ENCODE measurements at regions not wholly inside any gene's neighbourhood (a gene's known extent, or its start where the extent isn't known, plus 50 kb on each side); places are given as distances from the start of the nearest gene placed in this dataset.
A peak's percentile ranks its signal among the peaks of the same experiment; 100 is the strongest.

- TF ChIP-seq CTCF (IDR thresholded peaks at IDR 0.05): no peak
- H3K4me1 ChIP-seq: peaks cover 13% of the 10 kb centered on the region
These were observed 76.8 kb upstream of the ANKH start for GRCh38 chr5:14948383-14948782.

GRCh38 chr5:14946815-14947620 is 75.4 kb upstream of the ANKH start:
- no peaks in the 10 kb centered on the region for H3K27me3 ChIP-seq (ENCODE audit: control insufficient read depth, insufficient read depth, low read length)
- no peak overlapping the region for H3K4me2 ChIP-seq (ENCODE audit: low read length)
- H3K4me3 ChIP-seq (ENCODE audit: low read depth, low read length): no peak overlapping the region
- H3K9me3 ChIP-seq (ENCODE audit: control insufficient read depth, low read length): no peaks in the 10 kb centered on the region
- peak; percentile 65 for TF ChIP-seq CTCF (IDR thresholded peaks at IDR 0.05)
- H3K79me2 ChIP-seq: no peaks in the 10 kb centered on the region
- no peaks in the 10 kb centered on the region for H3K36me3 ChIP-seq (ENCODE audit: control insufficient read depth, insufficient read depth, low read length)
- peaks cover 13% of the 10 kb centered on the region for H3K4me1 ChIP-seq
- no peak overlapping the region for H3K27ac ChIP-seq
- H2AFZ ChIP-seq: peak overlapping the region; percentile 62
- H3K9ac ChIP-seq: no peak overlapping the region

More at GRCh38 chr5:14948383-14948782, 76.8 kb upstream of the ANKH start:
- no peak overlapping the region for H2AFZ ChIP-seq
- H3K36me3 ChIP-seq (ENCODE audit: control insufficient read depth, insufficient read depth, low read length): no peaks in the 10 kb centered on the region
- H3K79me2 ChIP-seq: no peaks in the 10 kb centered on the region
- no peak overlapping the region for H3K4me3 ChIP-seq (ENCODE audit: low read depth, low read length)
- no peak overlapping the region for H3K4me2 ChIP-seq (ENCODE audit: low read length)
- H3K9me3 ChIP-seq (ENCODE audit: control insufficient read depth, low read length): no peaks in the 10 kb centered on the region
- no peak overlapping the region for H3K27ac ChIP-seq
- H3K9ac ChIP-seq: no peak overlapping the region
- H3K27me3 ChIP-seq (ENCODE audit: control insufficient read depth, insufficient read depth, low read length): no peaks in the 10 kb centered on the region

GRCh38 chr5:14945450-14945849 is 73.9 kb upstream of the ANKH start:
- Histone ChIP-seq H3K9me3 (ENCODE audit: control insufficient read depth, low read length) (no peaks in the 10 kb centered on the region), H3K4me2 (ENCODE audit: low read length) (no peak overlapping the region), H3K27ac (no peak overlapping the region), H2AFZ (no peak overlapping the region), H3K9ac (no peak overlapping the region), H3K36me3 (ENCODE audit: control insufficient read depth, insufficient read depth, low read length) (no peaks in the 10 kb centered on the region), H3K4me3 (ENCODE audit: low read depth, low read length) (no peak overlapping the region), H3K79me2 (no peaks in the 10 kb centered on the region), H3K27me3 (ENCODE audit: control insufficient read depth, insufficient read depth, low read length) (no peaks in the 10 kb centered on the region), H3K4me1 (peaks cover 3% of the 10 kb centered on the region)
- TF ChIP-seq CTCF (IDR thresholded peaks at IDR 0.05): no peak

GRCh38 chr5:14944996-14945395 is 73.4 kb upstream of the ANKH start:
- Histone ChIP-seq H3K27me3 (ENCODE audit: control insufficient read depth, insufficient read depth, low read length) (no peaks in the 10 kb centered on the region), H3K4me3 (ENCODE audit: low read depth, low read length) (no peak overlapping the region), H3K27ac (no peak overlapping the region), H2AFZ (no peak overlapping the region), H3K4me1 (peaks cover 3% of the 10 kb centered on the region), H3K36me3 (ENCODE audit: control insufficient read depth, insufficient read depth, low read length) (no peaks in the 10 kb centered on the region), H3K79me2 (no peaks in the 10 kb centered on the region), H3K4me2 (ENCODE audit: low read length) (no peak overlapping the region), H3K9ac (no peak overlapping the region), H3K9me3 (ENCODE audit: control insufficient read depth, low read length) (no peaks in the 10 kb centered on the region)
- no peak for TF ChIP-seq CTCF (IDR thresholded peaks at IDR 0.05)

- no peaks in the 10 kb centered on the region for H3K79me2 ChIP-seq
- H3K9me3 ChIP-seq (ENCODE audit: control insufficient read depth, low read length): no peaks in the 10 kb centered on the region
- H3K9ac ChIP-seq: no peak overlapping the region
- no peak for TF ChIP-seq CTCF (IDR thresholded peaks at IDR 0.05)
- no peak overlapping the region for H2AFZ ChIP-seq
- H3K4me2 ChIP-seq (ENCODE audit: low read length): no peak overlapping the region
- peaks cover 3% of the 10 kb centered on the region for H3K4me1 ChIP-seq
- H3K27ac ChIP-seq: no peak overlapping the region
- no peak overlapping the region for H3K4me3 ChIP-seq (ENCODE audit: low read depth, low read length)
- no peaks in the 10 kb centered on the region for H3K36me3 ChIP-seq (ENCODE audit: control insufficient read depth, insufficient read depth, low read length)
- H3K27me3 ChIP-seq (ENCODE audit: control insufficient read depth, insufficient read depth, low read length): no peaks in the 10 kb centered on the region
These were observed 72.8 kb upstream of the ANKH start for GRCh38 chr5:14944350-14944739.
